Spleen (tissue), 7 donors: ENCODE measurements at regions not wholly inside any gene's neighbourhood (a gene's known extent, or its start where the extent isn't known, plus 50 kb on each side); places are given as distances from the start of the nearest gene placed in this dataset.

ENCODE experiments used
- CTCF ChIP-seq, 11 experiments: fragments of 200-600 bp in 7 of 11; fragments of 450-650 bp in 4 of 11; sonication (generic) in 4 of 11; IDR thresholded peaks in 8 of 11; conservative IDR thresholded peaks in 3 of 11; 1 replicate in 7 of 11; 2 replicates in 4 of 11; pipeline versions ENCODE4 v1.4.0 to v1.8.0; 2016 to 2021; ENCODE audit warnings: antibody characterized with exemption in 11 of 11, inconsistent platforms in 4 of 11, mild to moderate bottlenecking in 1 of 11
- POLR2A ChIP-seq, 3 donors: fragments of 450-650 bp; IDR thresholded peaks; one replicate each; pipeline ENCODE4 v1.5.1; 2017; ENCODE audit warnings: antibody characterized with exemption in 3 of 3, mild to moderate bottlenecking in 1 of 3
- donor health status: DM: no; HTN: no; CAD: no; lungs with moderate emphysema.
- donor health status: DM: no; HTN: no; CAD: no.
- donor health status: DM: no; HTN: no; CAD: no.

DNA sequence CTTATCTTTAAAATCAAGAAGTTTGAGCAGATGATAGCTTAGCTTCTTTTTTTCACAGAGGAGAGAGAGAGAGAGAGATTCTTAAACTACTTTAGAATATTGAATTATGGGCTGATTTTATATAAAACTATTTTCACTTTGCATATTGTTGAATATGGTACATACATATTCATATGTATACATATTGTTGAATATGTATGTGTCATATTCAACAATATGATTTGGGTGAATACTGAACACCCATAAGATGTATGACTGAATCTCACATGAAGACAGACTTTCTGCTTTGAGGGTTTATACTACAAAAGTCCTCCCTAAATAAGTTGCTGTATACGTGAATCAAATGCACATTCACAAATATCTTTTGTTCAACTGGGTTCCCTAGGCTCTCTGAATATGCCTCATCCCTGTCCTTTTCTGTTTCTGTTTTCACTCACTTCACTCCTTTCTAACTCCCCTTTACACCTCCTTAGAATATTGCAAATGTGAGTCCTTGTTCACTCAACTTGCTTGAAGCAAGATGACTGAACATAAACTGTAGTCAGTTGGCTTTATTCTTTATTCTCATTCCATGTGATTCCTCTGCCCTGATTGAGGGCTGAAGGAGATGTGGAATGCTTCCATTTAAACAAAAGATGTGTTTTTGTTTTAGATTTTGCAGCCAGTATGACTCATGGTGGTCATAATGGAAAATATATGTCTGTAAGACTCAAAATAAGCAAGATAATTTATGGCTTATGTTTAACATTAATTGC is 225.4 kb upstream of the DAB2 start:
- TF ChIP-seq CTCF (IDR thresholded peaks at IDR 0.05 in 8 of 11, conservative IDR thresholded peaks at IDR 0.05 in 3 of 11) (no peak), POLR2A (IDR thresholded peaks at IDR 0.05) (no peak)
